ENCODE measurements at regions not wholly inside any gene's neighbourhood (a gene's known extent, or its start where the extent isn't known, plus 50 kb on each side); places are given as distances from the start of the nearest gene placed in this dataset.
A peak's percentile ranks its signal among the peaks of the same experiment; 100 is the strongest.

DNA sequence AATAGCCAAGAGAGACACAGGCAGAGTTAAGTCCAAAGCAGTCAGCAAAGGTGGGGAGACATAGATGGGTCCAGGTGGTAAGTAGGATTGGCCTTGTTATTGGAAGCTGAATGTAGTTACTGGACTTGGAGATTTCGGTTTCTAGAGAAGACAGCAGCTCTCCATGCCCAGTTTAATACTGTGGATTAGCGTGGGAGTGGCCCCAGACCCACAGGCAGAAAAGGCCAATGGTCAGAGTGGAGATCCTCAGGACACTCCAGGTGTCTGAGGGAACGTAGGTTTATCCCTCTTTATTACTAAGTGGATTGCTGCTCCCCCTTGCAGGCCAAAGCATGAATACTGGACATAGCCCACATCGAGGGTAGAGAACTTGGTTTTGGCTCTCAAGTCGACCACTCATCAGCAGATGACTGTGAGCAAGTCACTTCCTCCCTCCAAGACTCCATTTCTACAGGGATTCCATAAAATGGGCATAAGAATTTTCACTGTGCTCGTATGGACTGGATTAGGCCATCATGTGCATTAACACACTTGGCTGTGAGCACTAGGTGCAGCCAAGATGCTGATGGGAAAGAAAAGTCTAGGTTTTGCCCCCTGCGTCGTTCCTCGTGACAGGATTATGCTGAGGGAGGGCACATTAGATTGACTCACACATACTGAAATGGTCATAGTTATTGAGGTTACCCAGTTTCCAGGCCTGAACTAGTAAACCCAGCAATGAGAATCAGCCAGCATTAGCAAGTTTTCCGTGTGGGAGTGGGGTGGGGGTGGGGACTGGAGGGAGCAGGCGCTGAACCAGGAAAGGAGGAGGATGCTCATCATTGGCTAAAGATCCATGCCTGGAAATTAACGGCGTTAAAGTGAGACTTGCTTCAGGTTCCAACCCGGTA lies 225.2 kb upstream of the TPRG1 start:
- Histone ChIP-seq H3K27me3 (no peaks in the 10 kb centered on the region), H3K36me3 (no peaks in the 10 kb centered on the region), H3K27ac (replicated peaks in 1 of 4) (peak overlapping the region; percentile 95 to 99 (median 96)), H3K9me3 (no peaks in the 10 kb centered on the region), H3K4me3 (peak overlapping the region; percentile 46 to 52 (median 48)), H3K4me1 (peaks cover 55 to 76% (median 63%) of the 10 kb centered on the region in 4 donors)
- TF ChIP-seq, protein P1, sequence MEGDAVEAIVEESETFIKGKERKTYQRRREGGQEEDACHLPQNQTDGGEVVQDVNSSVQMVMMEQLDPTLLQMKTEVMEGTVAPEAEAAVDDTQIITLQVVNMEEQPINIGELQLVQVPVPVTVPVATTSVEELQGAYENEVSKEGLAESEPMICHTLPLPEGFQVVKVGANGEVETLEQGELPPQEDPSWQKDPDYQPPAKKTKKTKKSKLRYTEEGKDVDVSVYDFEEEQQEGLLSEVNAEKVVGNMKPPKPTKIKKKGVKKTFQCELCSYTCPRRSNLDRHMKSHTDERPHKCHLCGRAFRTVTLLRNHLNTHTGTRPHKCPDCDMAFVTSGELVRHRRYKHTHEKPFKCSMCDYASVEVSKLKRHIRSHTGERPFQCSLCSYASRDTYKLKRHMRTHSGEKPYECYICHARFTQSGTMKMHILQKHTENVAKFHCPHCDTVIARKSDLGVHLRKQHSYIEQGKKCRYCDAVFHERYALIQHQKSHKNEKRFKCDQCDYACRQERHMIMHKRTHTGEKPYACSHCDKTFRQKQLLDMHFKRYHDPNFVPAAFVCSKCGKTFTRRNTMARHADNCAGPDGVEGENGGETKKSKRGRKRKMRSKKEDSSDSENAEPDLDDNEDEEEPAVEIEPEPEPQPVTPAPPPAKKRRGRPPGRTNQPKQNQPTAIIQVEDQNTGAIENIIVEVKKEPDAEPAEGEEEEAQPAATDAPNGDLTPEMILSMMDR (IDR thresholded peaks at IDR 0.05): peak in 1 of 3 experiments; percentile 7
- TF ChIP-seq POLR2A (IDR thresholded peaks at IDR 0.05; ENCODE audit: low read depth): peak; percentile 6
- TF ChIP-seq POLR2AphosphoS5 (IDR thresholded peaks at IDR 0.05): no peak
- intact Hi-C loops (cut with DNase I): loop anchor here (5.0 kb wide), 1 partner anchor 894 kb away; no protein-coding TSS in a partner anchor
- 59% methylated on average over 14 of the region's 14 CpGs for WGBS
- peak; percentile 90 for DNase-seq (ENCODE audit: extremely low spot score)

DNA sequence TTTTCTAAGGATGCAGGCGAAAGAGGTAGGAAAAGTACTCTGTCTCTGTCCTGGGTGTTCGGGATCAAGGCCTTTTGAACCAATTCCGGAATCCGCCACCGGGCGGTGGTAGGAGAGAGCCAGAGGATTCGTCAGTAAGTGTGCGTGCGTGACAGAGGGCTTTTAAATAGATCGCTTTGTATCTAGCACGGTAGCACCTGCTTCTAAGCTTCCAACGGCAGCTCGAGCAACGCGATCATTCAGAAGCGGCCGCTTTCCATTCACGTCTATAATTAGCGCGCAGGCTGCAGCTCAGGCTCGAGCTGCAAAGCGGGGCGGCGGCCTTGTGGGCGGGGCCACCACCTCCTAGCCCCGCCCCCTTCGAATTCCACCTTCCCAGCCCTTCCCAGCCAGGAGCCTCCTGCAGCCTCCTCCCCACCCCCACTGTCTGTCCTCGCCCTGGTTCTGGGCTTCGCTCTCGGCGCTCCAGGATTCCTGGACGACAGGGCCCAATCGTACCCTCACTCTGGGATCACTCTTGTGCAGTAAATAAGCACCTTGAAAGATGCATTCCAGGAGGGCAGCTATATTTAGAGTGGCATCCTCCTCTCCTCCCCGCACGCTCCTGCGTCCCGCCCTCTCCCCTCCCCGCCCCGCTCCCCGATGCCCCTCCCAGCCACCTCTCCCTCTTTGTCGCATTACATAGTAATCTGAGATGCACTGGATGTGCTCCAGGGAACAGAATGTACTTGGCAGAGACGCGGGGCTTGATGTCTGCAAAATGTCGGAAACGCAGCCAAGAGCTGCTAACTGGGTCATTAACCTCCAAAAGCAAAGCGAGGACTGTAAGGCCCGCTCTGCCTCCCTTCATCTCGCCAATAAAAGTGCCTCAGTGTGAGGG lies 224.1 kb upstream of the TPRG1 start:
- Histone ChIP-seq H3K9me3 (no peaks in the 10 kb centered on the region), H3K4me1 (peaks cover 55 to 81% (median 69%) of the 10 kb centered on the region in 4 donors), H3K4me3 (peak overlapping the region; percentile 46 to 52 (median 48)), H3K27ac (replicated peaks in 1 of 4) (peak overlapping the region; percentile 95 to 99 (median 96)), H3K36me3 (no peaks in the 10 kb centered on the region), H3K27me3 (no peaks in the 10 kb centered on the region)
- DNase-seq (ENCODE audit: extremely low spot score): peak; percentile 99
- TF ChIP-seq, protein P1 (IDR thresholded peaks at IDR 0.05): peak; percentile 30 to 52 (median 42)
- TF ChIP-seq POLR2A (IDR thresholded peaks at IDR 0.05; ENCODE audit: low read depth) (no peak), POLR2AphosphoS5 (IDR thresholded peaks at IDR 0.05) (peak in 1 of 2 donors; percentile 99), EP300 (IDR thresholded peaks at IDR 0.05) (peak; percentile 100)
- intact Hi-C loops (cut with DNase I): loop anchor here (2.0 to 5.0 kb wide), 2 partner anchors 895 to 1205 kb away; no protein-coding TSS in a partner anchor
- whole genome bisulfite sequencing: 2% methylated on average over 20 of the region's 48 CpGs

DNA sequence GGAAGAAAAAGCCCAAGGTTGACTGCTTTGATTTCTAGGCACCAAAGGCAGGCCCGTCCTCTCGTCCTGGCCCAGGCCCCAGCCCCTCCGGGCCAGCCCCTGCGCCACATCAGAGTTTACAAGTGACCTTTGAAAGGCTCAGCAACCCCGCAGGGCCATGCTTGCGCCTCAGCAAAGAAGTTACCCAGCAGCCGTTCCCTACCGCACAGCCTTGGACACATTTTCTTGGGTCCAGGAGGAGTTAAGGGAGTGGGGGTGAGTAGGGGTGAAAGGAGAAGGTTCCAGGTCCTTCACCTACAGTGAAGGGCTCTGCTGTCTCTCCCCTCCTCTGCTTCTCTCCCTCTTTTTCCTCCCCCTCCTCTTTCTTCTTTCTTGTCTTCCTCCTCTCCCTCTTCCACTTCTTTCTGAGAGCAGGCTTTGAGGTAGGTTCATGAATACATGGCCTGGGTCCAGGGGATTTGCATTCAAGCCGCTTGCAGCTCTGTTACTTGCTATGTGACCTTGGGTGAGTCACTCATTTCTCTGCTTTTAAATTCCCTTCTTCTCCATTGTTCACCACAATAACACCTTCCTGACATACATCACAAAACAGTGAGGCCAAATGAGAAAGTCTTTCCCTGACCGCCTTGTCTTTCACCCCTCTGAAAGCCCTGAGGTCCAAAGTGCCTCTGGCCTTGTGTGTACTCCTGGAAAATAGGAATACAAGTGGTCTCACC lies 223.3 kb upstream of the TPRG1 start:
- Histone ChIP-seq H3K4me1 (peaks cover 55 to 81% (median 69%) of the 10 kb centered on the region in 4 donors), H3K36me3 (no peaks in the 10 kb centered on the region), H3K9me3 (no peaks in the 10 kb centered on the region), H3K4me3 (peak overlapping the region; percentile 46 to 52 (median 48)), H3K27me3 (no peaks in the 10 kb centered on the region), H3K27ac (replicated peaks in 1 of 4) (peak overlapping the region; percentile 95 to 99 (median 96))
- no peak for TF ChIP-seq POLR2AphosphoS5 (IDR thresholded peaks at IDR 0.05)
- no peak for TF ChIP-seq POLR2A (IDR thresholded peaks at IDR 0.05; ENCODE audit: low read depth)
- TF ChIP-seq, protein P1 (IDR thresholded peaks at IDR 0.05): no peak
- no peak for TF ChIP-seq EP300 (IDR thresholded peaks at IDR 0.05)
- intact Hi-C loops (cut with DNase I): loop anchor here (2.0 to 5.0 kb wide), 2 partner anchors 896 to 1206 kb away; no protein-coding TSS in a partner anchor
- WGBS: 33% methylated on average over 10 of the region's 10 CpGs
- DNase-seq (ENCODE audit: extremely low spot score): peak; percentile 87

DNA sequence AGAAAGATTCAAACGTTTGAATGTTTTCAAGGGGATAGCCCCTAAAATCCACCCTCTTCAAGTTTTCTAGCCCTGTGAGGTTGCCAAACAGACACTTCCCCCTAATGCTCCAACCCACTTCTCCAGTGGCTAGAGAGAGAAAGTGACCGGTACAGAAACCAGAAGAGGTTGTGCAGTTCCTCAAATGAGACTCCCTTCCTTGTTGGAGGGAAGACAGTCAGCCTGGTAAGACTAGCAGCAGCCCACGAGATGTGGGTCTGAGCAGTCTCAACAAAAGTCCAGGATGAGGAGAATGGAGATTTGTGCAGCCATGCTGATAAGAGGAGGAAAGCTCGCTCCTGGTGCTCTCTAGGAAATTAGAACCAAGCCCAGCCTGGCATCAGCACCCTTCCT lies 222.8 kb upstream of the TPRG1 start:
- peak overlapping the region; percentile 95 to 99 (median 96) for H3K27ac ChIP-seq (replicated peaks in 1 of 4)
- H3K4me3 ChIP-seq: peak overlapping the region in 1 of 4 donors; percentile 52
- peaks cover 55 to 78% (median 67%) of the 10 kb centered on the region in 4 donors for H3K4me1 ChIP-seq
- intact Hi-C loops (cut with DNase I): loop anchor here (2.0 to 5.0 kb wide), 2 partner anchors 897 to 1206 kb away; no protein-coding TSS in a partner anchor
- peak; percentile 90 for DNase-seq (ENCODE audit: extremely low spot score)
- 57% methylated on average over 4 of the region's 4 CpGs for WGBS
- H3K9me3 ChIP-seq: no peaks in the 10 kb centered on the region
- H3K36me3 ChIP-seq: no peaks in the 10 kb centered on the region
- no peaks in the 10 kb centered on the region for H3K27me3 ChIP-seq
- TF ChIP-seq, protein P1 (IDR thresholded peaks at IDR 0.05): no peak
- TF ChIP-seq EP300 (IDR thresholded peaks at IDR 0.05) (no peak), POLR2A (IDR thresholded peaks at IDR 0.05; ENCODE audit: low read depth) (no peak), POLR2AphosphoS5 (IDR thresholded peaks at IDR 0.05) (peak in 1 of 2 donors; percentile 7)

Data from esophagus muscularis mucosa (tissue), 4 donors.